C4-2B (cell line): ENCODE measurements at regions not wholly inside any gene's neighbourhood (a gene's known extent, or its start where the extent isn't known, plus 50 kb on each side); places are given as distances from the start of the nearest gene placed in this dataset.

Experiments used
- CTCF ChIP-seq: fragments of 450-650 bp; conservative IDR thresholded peaks from 2 replicates; pipeline ENCODE4 v1.5.1; 2017; ENCODE audit warnings: mild to moderate bottlenecking
- ZFX ChIP-seq: fragments of 450-650 bp; IDR thresholded peaks from 2 replicates; pipeline ENCODE4 v1.6.1; 2017

DNA sequence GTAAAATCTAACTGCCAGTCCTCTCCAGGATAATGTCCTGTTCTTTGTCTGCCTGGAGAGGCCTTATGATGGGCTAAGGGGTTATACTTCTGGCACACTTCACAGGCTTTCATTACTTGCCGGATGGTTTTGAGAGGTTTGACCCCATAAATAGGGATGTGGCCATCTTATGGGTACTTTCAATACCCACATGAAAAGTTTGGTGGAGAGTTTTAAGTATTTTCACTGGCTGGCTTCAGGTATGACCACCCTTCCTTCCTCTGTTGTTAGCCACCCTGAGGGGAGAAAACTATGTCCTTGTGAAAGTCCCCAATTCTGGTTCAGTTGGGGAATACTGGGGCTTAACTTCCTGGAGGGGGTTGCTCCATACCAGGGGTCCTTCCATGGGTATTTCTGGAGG, 54.8 kb downstream of the ASCL4 start:
- TF ChIP-seq CTCF = no peak
- TF ChIP-seq ZFX = no peak
